Mesothelial cell of epicardium (in vitro differentiated cells): ENCODE measurements at regions not wholly inside any gene's neighbourhood (a gene's known extent, or its start where the extent isn't known, plus 50 kb on each side); places are given as distances from the start of the nearest gene placed in this dataset.

Experiments
- DNase-seq, 2 experiments: peaks; one replicate each; pipeline ENCODE4 v3.0.0; 2021; ENCODE audit warnings: low spot score in 2 of 2; ENCODE audit not compliant: unreplicated experiment in 2 of 2
- H3K27ac Mint-ChIP-seq: 2 replicates; pipeline ENCODE4 v1.8.0; 2021; ENCODE audit warnings: mixed read lengths
- H3K27me3 Mint-ChIP-seq: 2 replicates; pipeline ENCODE4 v1.8.0; 2021; ENCODE audit warnings: low read depth, mixed read lengths
- H3K36me3 Mint-ChIP-seq: 2 replicates; pipeline ENCODE4 v1.8.0; 2021; ENCODE audit warnings: mixed read lengths
- H3K4me1 Mint-ChIP-seq: 2 replicates; pipeline ENCODE4 v1.8.0; 2021; ENCODE audit warnings: mixed read lengths
- H3K4me3 Mint-ChIP-seq: 2 replicates; pipeline ENCODE4 v1.8.0; 2021; ENCODE audit warnings: mild to moderate bottlenecking, moderate library complexity, mixed read lengths
- H3K9me3 Mint-ChIP-seq: 2 replicates; pipeline ENCODE4 v1.8.0; 2021; ENCODE audit warnings: mixed read lengths
- TF ChIP-seq, protein P1 (sequence below): fragments of 200-600 bp; sonication (generic); IDR thresholded peaks from one replicate; pipeline ENCODE4 v1.5.0; 2021; ENCODE audit warnings: antibody characterized with exemption; ENCODE audit not compliant: unreplicated experiment

DNA sequence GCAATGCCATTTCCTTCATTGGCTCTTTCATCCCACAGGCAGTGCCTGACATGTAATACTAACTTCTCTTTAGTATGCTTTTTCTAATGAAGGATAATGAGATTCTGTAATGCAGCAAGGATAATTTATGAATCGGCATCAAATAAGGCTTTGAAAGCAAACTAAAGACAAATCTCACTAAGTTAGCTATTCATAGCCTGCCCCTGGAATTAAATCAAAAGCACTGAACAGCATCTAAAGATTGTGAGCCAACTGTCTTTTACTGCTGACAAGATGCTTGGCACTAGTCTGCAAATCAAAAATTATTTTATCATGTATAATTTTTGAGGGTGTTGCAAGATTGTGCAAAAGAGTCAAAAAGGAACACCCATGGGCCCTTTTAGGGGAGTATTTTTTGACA lies 265.0 kb downstream of the CASP12 start:
- TF ChIP-seq, protein P1, sequence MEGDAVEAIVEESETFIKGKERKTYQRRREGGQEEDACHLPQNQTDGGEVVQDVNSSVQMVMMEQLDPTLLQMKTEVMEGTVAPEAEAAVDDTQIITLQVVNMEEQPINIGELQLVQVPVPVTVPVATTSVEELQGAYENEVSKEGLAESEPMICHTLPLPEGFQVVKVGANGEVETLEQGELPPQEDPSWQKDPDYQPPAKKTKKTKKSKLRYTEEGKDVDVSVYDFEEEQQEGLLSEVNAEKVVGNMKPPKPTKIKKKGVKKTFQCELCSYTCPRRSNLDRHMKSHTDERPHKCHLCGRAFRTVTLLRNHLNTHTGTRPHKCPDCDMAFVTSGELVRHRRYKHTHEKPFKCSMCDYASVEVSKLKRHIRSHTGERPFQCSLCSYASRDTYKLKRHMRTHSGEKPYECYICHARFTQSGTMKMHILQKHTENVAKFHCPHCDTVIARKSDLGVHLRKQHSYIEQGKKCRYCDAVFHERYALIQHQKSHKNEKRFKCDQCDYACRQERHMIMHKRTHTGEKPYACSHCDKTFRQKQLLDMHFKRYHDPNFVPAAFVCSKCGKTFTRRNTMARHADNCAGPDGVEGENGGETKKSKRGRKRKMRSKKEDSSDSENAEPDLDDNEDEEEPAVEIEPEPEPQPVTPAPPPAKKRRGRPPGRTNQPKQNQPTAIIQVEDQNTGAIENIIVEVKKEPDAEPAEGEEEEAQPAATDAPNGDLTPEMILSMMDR = no peak
- Mint-ChIP-seq H3K27ac (no peak overlapping the region), H3K27me3 (no peaks in the 10 kb centered on the region), H3K4me3 (no peak overlapping the region), H3K36me3 (peaks cover 1% of the 10 kb centered on the region), H3K9me3 (no peaks in the 10 kb centered on the region), H3K4me1 (peaks cover 19% of the 10 kb centered on the region)
- no peak for DNase-seq

DNA sequence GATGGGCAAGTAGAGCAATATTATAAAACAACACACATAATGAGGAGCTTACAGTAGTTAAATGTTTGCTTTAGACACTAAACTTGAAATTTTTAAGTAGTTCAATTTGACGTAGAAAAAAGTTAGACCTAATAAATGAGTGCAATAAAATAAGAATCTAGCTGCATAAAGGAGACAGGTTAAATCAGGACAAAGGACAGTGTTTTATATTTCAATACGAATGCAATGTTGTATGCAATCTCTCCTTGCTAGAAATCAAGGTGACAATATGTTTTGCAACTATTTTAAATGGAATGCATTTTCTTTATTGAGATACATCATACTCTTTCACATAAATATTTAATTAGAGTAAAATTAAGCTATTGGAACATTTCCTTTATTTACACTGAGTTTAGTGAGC lies 267.9 kb downstream of the CASP12 start:
- H3K4me3 Mint-ChIP-seq = no peak overlapping the region
- peaks cover 8% of the 10 kb centered on the region for H3K4me1 Mint-ChIP-seq
- no peaks in the 10 kb centered on the region for H3K27me3 Mint-ChIP-seq
- DNase-seq = no peak
- no peaks in the 10 kb centered on the region for H3K9me3 Mint-ChIP-seq
- no peak overlapping the region for H3K27ac Mint-ChIP-seq
- peaks cover 1% of the 10 kb centered on the region for H3K36me3 Mint-ChIP-seq
- TF ChIP-seq, protein P1 = no peak

DNA sequence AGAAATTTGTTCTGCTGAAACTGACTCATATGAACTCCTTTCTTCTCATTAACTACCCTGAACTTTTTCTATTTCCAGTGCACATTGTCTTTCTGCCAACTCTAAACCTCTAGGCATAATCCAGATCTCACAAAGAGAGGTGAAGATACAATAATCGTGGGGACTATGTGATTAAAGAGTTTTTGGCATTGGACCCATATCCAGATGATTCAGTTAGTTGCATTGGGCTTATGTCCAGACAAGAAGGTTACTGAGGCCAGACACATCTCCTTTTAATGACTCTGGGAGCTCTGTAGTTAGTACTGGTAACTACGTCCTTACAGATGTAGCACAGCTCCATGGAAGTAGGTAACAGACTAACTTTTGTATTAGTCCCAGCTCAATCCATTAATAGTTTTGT lies 273.0 kb downstream of the CASP12 start:
- Mint-ChIP-seq H3K4me1 (peaks cover 10% of the 10 kb centered on the region), H3K27me3 (no peaks in the 10 kb centered on the region), H3K27ac (no peak overlapping the region), H3K36me3 (no peaks in the 10 kb centered on the region), H3K4me3 (no peak overlapping the region), H3K9me3 (peaks cover 9% of the 10 kb centered on the region)
- DNase-seq = no peak
- TF ChIP-seq, protein P1 = no peak

DNA sequence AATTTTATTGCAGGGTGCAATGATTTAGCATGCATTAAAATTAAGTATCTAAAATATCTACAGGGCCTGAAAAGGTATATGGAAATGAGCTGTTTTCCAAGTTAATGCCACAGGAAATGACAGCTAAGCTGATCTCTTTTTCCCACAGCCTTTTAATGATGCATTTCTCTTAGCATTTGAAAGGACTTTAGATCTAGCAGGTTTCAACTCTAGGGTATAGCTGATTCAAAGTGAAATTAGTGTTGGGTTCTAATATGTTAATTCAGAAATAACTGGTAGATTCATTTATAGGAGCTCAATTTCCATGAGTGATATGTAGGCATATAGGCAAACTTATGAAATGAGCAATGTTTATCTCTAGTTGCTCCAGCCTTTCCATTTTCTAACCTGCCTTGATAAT lies 274.2 kb downstream of the CASP12 start:
- TF ChIP-seq, protein P1 = no peak
- no peak for DNase-seq
- Mint-ChIP-seq H3K9me3 (peaks cover 9% of the 10 kb centered on the region), H3K27me3 (no peaks in the 10 kb centered on the region), H3K4me3 (no peak overlapping the region), H3K27ac (no peak overlapping the region), H3K36me3 (no peaks in the 10 kb centered on the region), H3K4me1 (peaks cover 10% of the 10 kb centered on the region)

DNA sequence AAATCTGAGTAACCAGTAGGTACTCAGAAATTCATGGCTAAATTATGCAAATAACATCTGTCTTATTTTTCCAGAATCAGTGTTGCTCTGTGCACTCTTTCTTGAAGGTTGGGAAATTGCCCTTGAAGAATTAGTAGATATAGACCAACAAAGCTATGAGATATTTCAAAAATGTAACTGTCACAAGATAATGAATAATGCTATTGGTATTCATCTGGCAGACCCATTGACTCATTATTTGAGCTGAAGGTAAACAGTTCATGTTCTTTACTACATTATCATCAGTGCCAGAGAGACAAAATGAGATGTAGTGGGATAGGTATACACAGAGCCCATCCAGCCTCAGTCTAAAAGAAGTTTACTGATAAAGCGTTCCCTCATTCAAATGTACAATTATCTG lies 274.7 kb downstream of the CASP12 start:
- Mint-ChIP-seq H3K36me3 (no peaks in the 10 kb centered on the region), H3K9me3 (peaks cover 9% of the 10 kb centered on the region), H3K4me3 (no peak overlapping the region), H3K27me3 (no peaks in the 10 kb centered on the region), H3K27ac (no peak overlapping the region), H3K4me1 (peaks cover 10% of the 10 kb centered on the region)
- TF ChIP-seq, protein P1 = no peak
- no peak for DNase-seq

DNA sequence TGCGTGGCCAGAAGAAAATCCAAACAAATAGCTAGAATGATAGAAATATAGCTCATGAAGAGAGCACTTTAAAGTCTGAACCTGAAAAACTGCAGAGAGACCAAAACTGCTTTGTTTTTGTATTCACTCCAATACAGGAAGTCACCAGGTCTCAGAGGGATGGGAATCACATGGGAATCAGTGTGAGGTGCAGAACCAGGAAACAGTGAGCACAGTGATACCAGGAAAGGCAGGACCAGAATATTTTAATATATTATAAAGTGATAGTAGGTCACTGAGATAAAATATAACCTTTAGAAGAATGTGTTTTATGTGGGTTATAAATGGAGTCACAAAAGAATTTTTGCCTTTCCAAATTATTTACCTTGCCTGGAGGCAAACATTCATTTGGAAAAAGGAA lies 277.3 kb downstream of the CASP12 start:
- Mint-ChIP-seq H3K27me3 (no peaks in the 10 kb centered on the region), H3K27ac (peak overlapping the region; percentile 76), H3K4me1 (peaks cover 10% of the 10 kb centered on the region), H3K4me3 (no peak overlapping the region), H3K9me3 (peaks cover 23% of the 10 kb centered on the region), H3K36me3 (peaks cover 8% of the 10 kb centered on the region)
- TF ChIP-seq, protein P1 = no peak
- DNase-seq = no peak
